ENCODE measurements at regions not wholly inside any gene's neighbourhood (a gene's known extent, or its start where the extent isn't known, plus 50 kb on each side); places are given as distances from the start of the nearest gene placed in this dataset.

GRCh38 chr10:76786504-76787072, 851.0 kb downstream of the KCNMA1 start:
- WGBS (ENCODE audit: low lambda C conversion rate, missing lambda C conversion rate), result 92% methylated on average over 4 of the region's 4 CpGs
- H2AFZ ChIP-seq, result no peak overlapping the region

DNA sequence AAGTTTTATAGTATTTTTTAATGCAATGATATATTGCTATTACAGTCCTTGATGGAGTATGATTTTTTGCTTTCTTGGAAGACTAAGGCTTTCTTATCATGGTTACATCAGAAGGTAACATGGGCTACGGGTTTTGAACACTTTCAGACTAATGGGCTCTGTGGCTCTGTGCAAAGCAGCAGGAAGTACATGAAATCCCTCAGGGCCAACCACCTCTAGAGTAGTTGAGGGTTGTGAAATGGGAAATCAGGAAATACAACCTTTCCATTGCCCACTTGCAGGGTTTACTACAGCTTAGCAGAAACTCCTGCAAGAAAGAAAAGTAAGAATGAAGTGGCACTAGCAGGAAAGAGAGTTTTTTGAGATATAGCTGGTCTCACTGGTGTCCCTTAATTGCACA, 853.5 kb downstream of the KCNMA1 start:
- Histone ChIP-seq H3K9me3 (ENCODE audit: low read depth) (no peaks in the 10 kb centered on the region), H2AFZ (no peak overlapping the region), H3K4me1 (ENCODE audit: insufficient read depth) (peaks cover 8% of the 10 kb centered on the region), H3K4me3 (no peak overlapping the region), H4K20me1 (ENCODE audit: insufficient read depth, poor library complexity, severe bottlenecking) (no peaks in the 10 kb centered on the region), H3K27me3 (no peaks in the 10 kb centered on the region), H3K9me2 (replicated peaks; ENCODE audit: insufficient read depth) (no peaks in the 10 kb centered on the region), H3K36me3 (replicated peaks; ENCODE audit: insufficient read depth, low read depth) (no peaks in the 10 kb centered on the region), H3K79me2 (no peaks in the 10 kb centered on the region), H3K27ac (no peak overlapping the region), H3K4me2 (no peak overlapping the region)
- 70% methylated on average over 1 of the region's 1 CpG for WGBS (ENCODE audit: low lambda C conversion rate, missing lambda C conversion rate)
- no peak for DNase-seq (ENCODE audit: low spot score)
- no peak for TF ChIP-seq EZH2phosphoT487 (IDR thresholded peaks at IDR 0.05; ENCODE audit: low read depth, severe bottlenecking, unreplicated experiment)
- no peak for TF ChIP-seq CTCF (IDR thresholded peaks at IDR 0.05; ENCODE audit: poor library complexity)

More at GRCh38 chr10:76786504-76787072, 851.0 kb downstream of the KCNMA1 start:
- Histone ChIP-seq H3K4me2 (no peak overlapping the region), H3K27ac (no peak overlapping the region), H3K79me2 (no peaks in the 10 kb centered on the region), H4K20me1 (ENCODE audit: insufficient read depth, poor library complexity, severe bottlenecking) (no peaks in the 10 kb centered on the region), H3K27me3 (no peaks in the 10 kb centered on the region), H3K9me2 (replicated peaks; ENCODE audit: insufficient read depth) (no peaks in the 10 kb centered on the region), H3K36me3 (replicated peaks; ENCODE audit: insufficient read depth, low read depth) (no peaks in the 10 kb centered on the region), H3K9me3 (ENCODE audit: low read depth) (no peaks in the 10 kb centered on the region), H3K4me1 (ENCODE audit: insufficient read depth) (no peaks in the 10 kb centered on the region), H3K4me3 (no peak overlapping the region)
- no peak for DNase-seq (ENCODE audit: low spot score)
- no peak for TF ChIP-seq CTCF (IDR thresholded peaks at IDR 0.05; ENCODE audit: poor library complexity)
- TF ChIP-seq EZH2phosphoT487 (IDR thresholded peaks at IDR 0.05; ENCODE audit: low read depth, severe bottlenecking, unreplicated experiment), result no peak
- TF ChIP-seq EZH2 (IDR thresholded peaks at IDR 0.05; ENCODE audit: borderline replicate concordance), result no peak

GRCh38 chr10:76779796-76780301, 857.8 kb downstream of the KCNMA1 start:
- Histone ChIP-seq H2AFZ (peak overlapping the region; percentile 29), H3K4me1 (ENCODE audit: insufficient read depth) (peaks cover 8% of the 10 kb centered on the region), H3K36me3 (replicated peaks; ENCODE audit: insufficient read depth, low read depth) (no peaks in the 10 kb centered on the region), H4K20me1 (ENCODE audit: insufficient read depth, poor library complexity, severe bottlenecking) (no peaks in the 10 kb centered on the region), H3K9me2 (replicated peaks; ENCODE audit: insufficient read depth) (no peaks in the 10 kb centered on the region), H3K4me3 (no peak overlapping the region), H3K27me3 (no peaks in the 10 kb centered on the region), H3K27ac (peak overlapping the region; percentile 17), H3K4me2 (no peak overlapping the region), H3K9me3 (ENCODE audit: low read depth) (no peaks in the 10 kb centered on the region), H3K79me2 (no peaks in the 10 kb centered on the region)
- peak; percentile 3 for DNase-seq (ENCODE audit: low spot score)
- 28% methylated on average over 6 of the region's 6 CpGs for WGBS (ENCODE audit: low lambda C conversion rate, missing lambda C conversion rate)
- TF ChIP-seq CTCF (IDR thresholded peaks at IDR 0.05; ENCODE audit: poor library complexity), result no peak
- no peak for TF ChIP-seq EZH2phosphoT487 (IDR thresholded peaks at IDR 0.05; ENCODE audit: low read depth, severe bottlenecking, unreplicated experiment)
- TF ChIP-seq EZH2 (IDR thresholded peaks at IDR 0.05; ENCODE audit: borderline replicate concordance), result no peak
